NCI-H128 (cell line): ENCODE measurements at regions not wholly inside any gene's neighbourhood (a gene's known extent, or its start where the extent isn't known, plus 50 kb on each side); places are given as distances from the start of the nearest gene placed in this dataset.

ENCODE experiments used
- DNase-seq: peaks from one replicate; lab custom pipeline; 2025; ENCODE audit not compliant: unreplicated experiment; lab: John Stamatoyannopoulos, UW

GRCh38 chr2:67952066-67952465 is 110.7 kb downstream of the C1D start:
- no peak for DNase-seq

- DNase-seq: peak; percentile 98
Observed at GRCh38 chr2:67954093-67954748, 108.6 kb downstream of the C1D start.

GRCh38 chr2:67955748-67956603 is 106.8 kb downstream of the C1D start:
- DNase-seq: no peak

- no peak for DNase-seq
Observed at GRCh38 chr2:67965246-67965645, 97.6 kb downstream of the C1D start.

GRCh38 chr2:67970071-67970470 is 92.7 kb downstream of the C1D start:
- DNase-seq: no peak

GRCh38 chr2:67970542-67970941 is 92.3 kb downstream of the C1D start:
- DNase-seq: no peak

- no peak for DNase-seq
Observed at GRCh38 chr2:67974559-67975430, 88.0 kb downstream of the C1D start.

GRCh38 chr2:67977464-67977863 is 85.3 kb downstream of the C1D start:
- DNase-seq: no peak

- no peak for DNase-seq
Observed at GRCh38 chr2:67982956-67983355, 79.8 kb downstream of the C1D start.

- DNase-seq: no peak
Observed at GRCh38 chr2:67984600-67984999, 78.2 kb downstream of the C1D start.

- no peak for DNase-seq
Observed at GRCh38 chr2:67985586-67985985, 77.2 kb downstream of the C1D start.

GRCh38 chr2:67986258-67986657 is 76.5 kb downstream of the C1D start:
- no peak for DNase-seq
